Endothelial cell of umbilical vein (primary cell): ENCODE measurements at regions not wholly inside any gene's neighbourhood (a gene's known extent, or its start where the extent isn't known, plus 50 kb on each side); places are given as distances from the start of the nearest gene placed in this dataset.

Source experiments
- CTCF ChIP-seq, 2 donors: IDR thresholded peaks; 1 replicate in 1 of 2; 2 replicates in 1 of 2; pipeline ENCODE4 v1.5.1; 2011; ENCODE audit warnings: low read length in 2 of 2, mild to moderate bottlenecking in 2 of 2, moderate library complexity in 2 of 2, control low read depth in 1 of 2, inconsistent platforms in 1 of 2, low read depth in 1 of 2; ENCODE audit not compliant: insufficient read depth in 1 of 2; ENCODE audit errors: extremely low read depth in 1 of 2
- EZH2 ChIP-seq: IDR thresholded peaks from 2 replicates; pipeline ENCODE4 v1.6.1; 2012; ENCODE audit warnings: borderline replicate concordance, low read depth, mild to moderate bottlenecking, moderate library complexity, low read length, inconsistent platforms; ENCODE audit not compliant: severe bottlenecking
- FOS ChIP-seq: IDR thresholded peaks from 2 replicates; pipeline ENCODE4 v1.6.1; 2011; ENCODE audit warnings: mild to moderate bottlenecking, low read length, moderate library complexity, borderline replicate concordance; ENCODE audit not compliant: insufficient read depth
- GATA2 ChIP-seq: IDR thresholded peaks from 2 replicates; pipeline ENCODE4 v1.7.0; 2011; ENCODE audit warnings: low read depth, mild to moderate bottlenecking, moderate library complexity, mixed read lengths, low read length; ENCODE audit not compliant: insufficient read length, insufficient read depth
- JUN ChIP-seq: IDR thresholded peaks from 2 replicates; pipeline ENCODE4 v1.6.1; 2011; ENCODE audit warnings: borderline replicate concordance, low read depth; ENCODE audit not compliant: insufficient read length, insufficient read depth
- MAX ChIP-seq: IDR thresholded peaks from 2 replicates; pipeline ENCODE4 v1.6.1; 2011; ENCODE audit not compliant: insufficient read depth, insufficient read length
- MYC ChIP-seq: IDR thresholded peaks from one replicate; pipeline ENCODE4 v1.6.1; 2011; ENCODE audit warnings: mild to moderate bottlenecking, low read depth, low read length
- POLR2A ChIP-seq: IDR thresholded peaks from 2 replicates; pipeline ENCODE4 v1.6.1; 2012; ENCODE audit warnings: low read depth, mild to moderate bottlenecking, control low read depth, low read length
- POLR2AphosphoS5 ChIP-seq: IDR thresholded peaks from 2 replicates; pipeline ENCODE4 v1.6.1; 2012; ENCODE audit warnings: low read depth, mild to moderate bottlenecking, control low read depth, low read length, moderate library complexity; ENCODE audit not compliant: insufficient read depth

- TF ChIP-seq POLR2AphosphoS5 (no peak), CTCF (IDR thresholded peaks at IDR 0.05; ENCODE audit: extremely low read depth in 1 of 2, insufficient read depth in 1 of 2, low read depth in 1 of 2, low read length in 2 of 2) (no peak), POLR2A (no peak), JUN (no peak), EZH2 (no peak), FOS (no peak), GATA2 (no peak), MYC (no peak), MAX (no peak)
Observed at GRCh38 chr1:58971629-58972140, 187.8 kb upstream of the JUN start.
